LNCAP (cell line): ENCODE measurements at regions not wholly inside any gene's neighbourhood (a gene's known extent, or its start where the extent isn't known, plus 50 kb on each side); places are given as distances from the start of the nearest gene placed in this dataset.

Source experiments
- CTCF ChIP-seq: fragments of 450-650 bp; IDR thresholded peaks from 2 replicates; pipeline ENCODE4 v1.5.1; 2017; ENCODE audit warnings: mild to moderate bottlenecking

GRCh38 chr16:76766538-76766937 lies 424.5 kb upstream of the MON1B start:
- TF ChIP-seq CTCF: no peak

- TF ChIP-seq CTCF: no peak
Measured at GRCh38 chr16:76768316-76768715, 422.7 kb upstream of the MON1B start.

GRCh38 chr16:76768948-76769347 lies 422.0 kb upstream of the MON1B start:
- TF ChIP-seq CTCF: no peak

- TF ChIP-seq CTCF: no peak
Measured at GRCh38 chr16:76771216-76771615, 419.8 kb upstream of the MON1B start.

GRCh38 chr16:76777721-76778465 lies 413.1 kb upstream of the MON1B start:
- no peak for TF ChIP-seq CTCF

- TF ChIP-seq CTCF: no peak
Measured at GRCh38 chr16:76780556-76780955, 410.4 kb upstream of the MON1B start.

- TF ChIP-seq CTCF: no peak
Measured at GRCh38 chr16:76784530-76784929, 406.5 kb upstream of the MON1B start.

- TF ChIP-seq CTCF: no peak
Measured at GRCh38 chr16:76787394-76787793, 403.6 kb upstream of the MON1B start.
